GM19239 (cell line): ENCODE measurements at regions not wholly inside any gene's neighbourhood (a gene's known extent, or its start where the extent isn't known, plus 50 kb on each side); places are given as distances from the start of the nearest gene placed in this dataset.

Source experiments
- DNase-seq: peaks from one replicate; pipeline ENCODE4 v3.0.0; 2011; ENCODE audit warnings: low spot score; ENCODE audit not compliant: insufficient read length
- FAIRE-seq: peaks from 2 replicates; lab custom pipeline; 2011; peaks lifted over from hg19 to GRCh38; lab: Jason Lieb, UNC

DNA sequence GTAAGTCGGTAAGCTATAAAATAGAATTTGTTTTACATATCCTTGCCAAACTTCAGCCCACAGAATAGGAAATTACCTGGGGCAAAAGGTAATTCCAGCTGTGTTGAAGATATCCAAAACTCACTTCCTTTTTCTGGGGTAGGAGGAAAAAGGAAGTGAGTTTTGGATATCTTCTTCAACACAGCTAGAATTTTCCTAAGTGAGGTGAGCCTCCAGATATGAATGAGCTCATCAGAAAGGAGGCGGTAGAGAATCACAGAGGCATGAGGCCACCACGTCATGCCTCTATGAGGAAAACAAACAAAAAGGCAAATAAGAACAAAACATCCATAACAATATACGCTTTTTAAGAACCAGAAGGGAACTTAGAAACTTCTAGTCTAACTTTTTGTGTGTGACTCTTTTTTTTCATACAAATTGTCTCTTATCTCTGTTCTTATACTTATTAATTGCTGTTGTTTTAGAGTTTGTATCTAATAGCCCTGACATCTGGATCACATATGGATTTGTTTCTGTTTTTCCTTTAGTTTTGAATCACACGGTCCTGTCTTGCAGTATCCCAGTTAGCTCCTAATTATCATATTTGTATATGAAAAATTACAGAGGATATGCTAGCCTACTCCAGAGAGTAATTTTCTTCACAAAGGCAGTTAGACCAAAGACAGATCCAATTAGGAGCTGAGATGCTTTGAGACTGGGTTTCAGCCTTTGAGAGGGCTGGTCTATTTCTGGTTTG, 104.5 kb downstream of the RBM43 start:
- FAIRE-seq = no peak
- no peak for DNase-seq

GRCh38 chr2:151156431-151156830, 105.2 kb downstream of the RBM43 start:
- no peak for DNase-seq
- FAIRE-seq = no peak

DNA sequence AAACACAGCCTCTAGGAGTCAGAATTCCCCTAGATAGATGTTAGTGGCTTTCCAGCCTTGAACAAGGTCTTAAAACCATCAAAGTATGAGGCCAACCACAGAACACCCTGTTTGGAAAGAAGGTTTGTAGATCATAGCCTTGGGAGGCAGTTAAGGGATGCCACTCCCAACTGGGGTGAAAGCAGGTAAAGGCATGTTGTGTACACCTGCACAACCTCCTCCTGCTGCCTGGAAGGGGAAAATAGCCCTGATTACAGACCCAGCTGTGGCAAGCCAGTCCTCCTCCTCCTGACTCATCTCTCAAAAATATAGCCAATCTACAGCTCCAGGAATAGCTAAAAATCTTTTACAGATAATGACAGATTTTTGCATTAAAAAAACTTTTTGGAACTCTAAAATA, 108.1 kb downstream of the RBM43 start:
- DNase-seq = no peak
- FAIRE-seq = no peak

GRCh38 chr2:151150331-151151320, 111.0 kb downstream of the RBM43 start:
- no peak for FAIRE-seq
- DNase-seq = no peak

GRCh38 chr2:151138507-151138906, 123.2 kb downstream of the RBM43 start:
- FAIRE-seq = no peak

DNA sequence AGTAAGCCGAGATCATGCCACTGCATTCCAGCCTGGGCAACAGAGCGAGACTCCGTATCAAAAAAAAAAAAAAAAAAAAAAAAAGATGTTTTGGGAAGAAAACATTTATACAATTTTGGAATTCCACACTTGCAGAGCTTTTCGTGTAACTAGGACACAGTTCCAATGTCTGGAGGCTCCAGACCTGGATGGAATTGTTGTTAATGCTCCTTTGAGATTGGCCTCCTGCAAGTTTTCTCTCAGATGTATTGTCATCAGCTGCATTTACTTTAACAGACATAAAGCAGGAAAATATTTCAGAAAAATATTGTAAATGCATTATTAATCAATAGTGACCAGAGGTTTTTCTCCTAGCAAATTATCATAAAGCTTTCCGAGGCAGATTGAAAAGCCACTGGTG, 124.1 kb downstream of the RBM43 start:
- no peak for DNase-seq
- no peak for FAIRE-seq

More at GRCh38 chr2:151138507-151138906, 123.2 kb downstream of the RBM43 start:
- no peak for DNase-seq

DNA sequence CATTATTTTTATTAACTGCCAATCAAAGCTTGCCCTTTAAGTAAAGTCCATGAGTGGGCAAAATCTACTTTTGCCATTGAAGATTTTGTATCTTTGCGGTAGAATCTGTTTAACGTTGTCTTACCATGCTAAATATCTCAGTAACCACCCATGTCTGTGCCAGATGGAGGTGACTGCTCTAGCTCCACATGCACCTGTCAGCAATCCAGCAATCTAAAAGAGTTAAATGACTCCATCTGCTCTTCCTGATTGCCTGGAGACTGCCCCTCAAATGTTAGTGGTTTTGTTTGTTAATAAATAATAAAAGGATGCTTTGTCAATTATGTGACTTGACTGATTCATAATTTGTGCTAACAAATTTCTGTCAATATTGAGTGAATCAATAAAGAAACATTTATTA, 141.7 kb downstream of the RBM43 start:
- FAIRE-seq (no peak), DNase-seq (no peak)

- DNase-seq (no peak), FAIRE-seq (no peak)
These were observed 142.3 kb downstream of the RBM43 start for GRCh38 chr2:151119374-151119773.

GRCh38 chr2:151118269-151118668, 143.4 kb downstream of the RBM43 start:
- no peak for DNase-seq
- FAIRE-seq = no peak

DNA sequence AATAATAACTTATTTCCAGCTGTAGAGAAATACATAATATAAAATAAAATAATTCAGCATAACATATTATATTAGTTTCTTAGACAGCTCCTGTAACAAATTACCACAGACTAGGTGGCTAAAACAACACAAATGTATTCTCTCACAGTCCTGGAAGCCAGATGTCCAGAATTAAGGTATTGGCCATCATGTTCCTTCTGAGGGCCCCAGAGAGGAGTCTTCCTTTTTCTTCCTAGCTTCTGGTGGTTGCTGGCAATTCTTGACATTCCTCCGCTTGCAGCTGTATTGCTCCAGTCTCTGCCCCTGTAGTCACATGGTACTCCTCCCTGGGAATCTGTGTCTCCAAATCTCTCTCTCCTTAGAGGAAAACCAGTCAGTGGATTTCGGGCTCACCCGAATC, 146.8 kb downstream of the RBM43 start:
- FAIRE-seq (no peak), DNase-seq (no peak)

GRCh38 chr2:151113318-151113717, 148.3 kb downstream of the RBM43 start:
- FAIRE-seq (no peak), DNase-seq (no peak)

- FAIRE-seq (no peak), DNase-seq (no peak)
These were observed 149.9 kb downstream of the RBM43 start for GRCh38 chr2:151111599-151112278.

DNA sequence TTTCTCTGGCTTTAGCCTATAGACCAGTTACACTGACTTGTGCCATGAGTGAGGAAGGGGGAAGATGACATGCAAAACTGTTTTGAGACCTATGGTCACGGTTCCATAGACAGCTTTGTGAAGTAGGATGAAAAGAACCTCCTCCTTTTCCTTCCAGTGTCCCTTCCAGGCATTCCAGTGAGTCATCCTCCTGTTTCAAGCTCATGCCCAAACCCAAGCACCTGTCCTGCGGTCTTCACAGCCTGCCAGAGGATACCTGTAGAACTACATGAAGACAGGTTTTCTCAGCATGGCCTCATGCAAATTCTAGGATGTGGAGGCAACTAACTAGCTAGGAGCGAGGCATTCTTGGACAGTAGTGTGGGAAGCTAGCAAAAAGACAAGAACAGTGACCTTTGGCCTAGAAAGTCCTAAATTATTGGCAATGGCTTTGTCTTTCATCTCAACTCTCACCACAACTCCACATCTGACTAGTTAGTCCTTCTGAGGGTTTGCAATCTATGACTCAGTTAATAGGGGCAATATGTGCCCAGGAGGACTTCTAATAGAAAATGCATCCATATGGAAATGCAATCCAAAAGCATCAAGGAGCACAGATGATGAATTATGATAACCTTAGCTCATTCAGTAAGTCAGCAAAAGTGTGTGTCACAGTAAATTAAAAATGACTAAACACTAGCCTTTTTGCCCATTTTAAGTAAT, 154.7 kb downstream of the RBM43 start:
- no peak for DNase-seq
- no peak for FAIRE-seq

DNA sequence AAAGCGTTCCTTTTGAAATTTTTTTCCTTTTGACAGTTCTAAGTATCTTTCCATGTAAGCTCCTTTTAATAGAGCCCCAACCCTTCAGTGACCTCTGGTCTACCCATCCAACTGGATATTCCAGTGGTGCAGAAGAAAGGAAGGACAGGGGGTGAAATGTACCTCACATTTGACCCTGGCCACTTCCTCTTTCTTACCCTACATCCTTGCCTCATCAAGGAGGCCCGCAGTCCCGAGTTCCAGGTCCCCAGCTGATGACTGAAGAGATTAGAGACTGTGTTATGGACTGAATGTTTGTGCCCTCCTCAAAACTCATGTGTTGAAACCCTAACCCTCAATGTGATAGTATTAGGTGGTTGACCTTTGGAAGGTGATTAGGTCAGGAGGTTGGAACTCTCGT, 158.1 kb downstream of the RBM43 start:
- DNase-seq (no peak), FAIRE-seq (no peak)

GRCh38 chr2:151102226-151102625, 159.4 kb downstream of the RBM43 start:
- DNase-seq (no peak), FAIRE-seq (no peak)

DNA sequence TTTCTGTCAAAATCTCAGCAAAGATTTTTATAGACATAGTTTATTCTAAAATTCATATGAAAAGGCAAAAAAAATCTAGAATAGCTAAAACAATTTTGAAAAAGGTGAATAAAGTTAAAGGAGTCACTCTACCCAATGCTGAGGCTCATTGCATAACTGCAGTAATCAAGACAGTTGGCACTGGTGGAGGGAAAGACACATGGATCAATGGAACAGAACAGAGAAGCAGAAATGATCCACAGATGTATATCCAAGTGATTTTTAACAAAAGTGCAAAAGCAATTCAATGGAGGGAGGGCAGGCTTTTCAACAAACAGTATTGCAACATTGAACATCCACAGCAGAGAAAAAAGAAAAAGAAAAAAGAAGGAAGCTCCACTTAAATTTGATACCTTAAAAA, 162.8 kb downstream of the RBM43 start:
- no peak for DNase-seq
- no peak for FAIRE-seq

GRCh38 chr2:151097895-151098294, 163.8 kb downstream of the RBM43 start:
- DNase-seq (no peak), FAIRE-seq (no peak)

- DNase-seq (no peak), FAIRE-seq (no peak)
These were observed 164.5 kb downstream of the RBM43 start for GRCh38 chr2:151097128-151097527.

DNA sequence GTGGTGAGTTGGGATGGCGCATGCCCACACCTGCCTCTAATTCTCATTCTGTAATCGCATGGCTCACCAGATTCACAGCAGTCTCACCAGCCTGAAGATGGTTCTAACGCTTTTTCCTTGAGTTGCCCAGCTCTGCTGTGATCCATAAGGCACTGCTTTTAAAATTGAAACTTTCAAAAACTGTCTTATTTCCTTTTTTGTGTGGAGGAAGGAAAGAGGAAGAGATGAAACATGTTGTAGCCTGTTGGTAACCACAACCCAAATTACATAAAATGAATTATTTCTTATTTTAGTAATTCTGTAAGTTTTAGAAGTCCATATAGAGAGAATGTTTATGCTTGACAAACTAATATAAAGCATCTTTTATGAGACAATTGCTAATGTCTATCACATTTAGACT, 165.4 kb downstream of the RBM43 start:
- FAIRE-seq (no peak), DNase-seq (no peak)

DNA sequence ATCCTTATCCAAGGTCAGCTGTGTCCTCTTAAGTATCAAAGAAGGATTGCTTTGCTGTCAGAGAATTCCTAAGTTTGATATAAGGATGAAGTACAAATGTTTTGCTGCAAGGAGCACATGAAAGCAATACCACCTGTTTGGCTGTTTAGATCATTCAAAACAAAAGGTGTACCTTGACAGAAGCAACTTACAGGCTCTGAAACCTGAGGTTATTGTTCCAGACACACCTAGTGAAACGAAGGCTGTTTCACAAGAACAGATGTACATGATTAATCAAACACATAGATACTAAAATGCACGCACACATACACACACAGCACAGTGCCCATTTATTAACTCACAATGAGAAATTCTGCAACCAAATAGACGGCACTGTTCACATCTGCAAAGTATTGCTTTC, 166.2 kb downstream of the RBM43 start:
- DNase-seq (no peak), FAIRE-seq (no peak)
